NCI-H748 treated with DMSO at 0.1 percent for 48 hours (cell line): ENCODE measurements at regions not wholly inside any gene's neighbourhood (a gene's known extent, or its start where the extent isn't known, plus 50 kb on each side); places are given as distances from the start of the nearest gene placed in this dataset.
"Not testable (repeated sequence)": the region's sequence is repeated elsewhere in the genome, so short reads cannot be mapped to it uniquely, and the experiment has no call there.

ENCODE experiments used
- DNase-seq: peaks from one replicate; lab custom pipeline; 2025; lab: John Stamatoyannopoulos, UW

DNA sequence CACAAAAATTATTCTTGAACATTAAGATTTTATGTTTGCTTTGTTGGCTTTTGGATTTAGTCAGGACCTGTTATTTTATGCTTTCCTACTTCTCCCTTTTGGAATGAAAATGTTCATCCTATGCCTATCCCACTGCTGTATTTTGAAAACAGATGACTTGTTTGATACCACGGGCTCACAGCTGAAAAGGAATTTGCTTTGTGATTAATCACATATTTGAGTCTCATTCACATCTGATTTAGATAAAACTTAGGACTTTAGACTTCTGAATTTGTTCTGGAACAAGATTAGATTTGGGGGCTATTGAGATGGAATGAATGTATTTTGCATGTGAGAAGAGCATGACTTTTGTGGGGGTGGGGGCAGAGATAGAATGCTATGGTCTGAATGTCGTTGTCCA, 1012.6 kb downstream of the CDH11 start:
- DNase-seq: no peak

- no peak for DNase-seq
Measured at GRCh38 chr16:64102654-64103053, 1019.2 kb downstream of the CDH11 start.

DNA sequence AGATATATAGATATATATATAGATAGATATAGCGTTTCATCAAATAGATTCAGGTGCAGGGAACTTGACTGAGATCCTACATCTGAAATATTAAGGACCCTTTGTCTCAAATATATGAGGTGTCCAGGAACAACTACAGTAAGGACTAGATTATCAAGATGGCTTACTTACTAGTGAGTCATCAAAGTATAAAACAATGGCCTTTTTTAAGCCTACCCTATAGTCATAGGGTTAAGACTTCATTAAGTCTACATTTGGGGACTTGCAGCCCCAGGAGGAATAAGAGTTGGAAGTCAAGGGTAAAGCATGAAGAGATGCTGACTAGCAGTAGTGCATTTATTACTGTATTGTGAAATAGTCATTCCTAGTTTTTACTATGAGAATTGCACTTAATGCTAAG, 1023.4 kb downstream of the CDH11 start:
- DNase-seq: no peak

DNA sequence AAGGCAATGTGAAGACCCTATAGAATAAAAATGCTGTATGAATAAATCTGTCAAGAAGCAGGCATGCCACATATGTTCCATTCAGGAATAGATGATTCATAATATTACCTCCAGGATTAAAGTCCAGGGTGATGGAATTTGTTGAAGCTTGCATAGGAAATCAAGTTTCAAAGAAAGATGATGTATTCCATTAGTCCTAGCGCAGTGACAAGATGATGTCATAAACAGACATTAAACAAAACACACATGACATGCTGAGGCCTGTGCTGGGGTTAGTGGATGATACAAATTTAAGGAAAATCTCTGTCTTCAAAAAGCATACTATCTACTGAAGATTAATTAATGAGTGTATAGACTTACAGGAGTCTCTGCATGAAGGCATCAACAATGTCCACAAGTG, 1025.2 kb downstream of the CDH11 start:
- no peak for DNase-seq

DNA sequence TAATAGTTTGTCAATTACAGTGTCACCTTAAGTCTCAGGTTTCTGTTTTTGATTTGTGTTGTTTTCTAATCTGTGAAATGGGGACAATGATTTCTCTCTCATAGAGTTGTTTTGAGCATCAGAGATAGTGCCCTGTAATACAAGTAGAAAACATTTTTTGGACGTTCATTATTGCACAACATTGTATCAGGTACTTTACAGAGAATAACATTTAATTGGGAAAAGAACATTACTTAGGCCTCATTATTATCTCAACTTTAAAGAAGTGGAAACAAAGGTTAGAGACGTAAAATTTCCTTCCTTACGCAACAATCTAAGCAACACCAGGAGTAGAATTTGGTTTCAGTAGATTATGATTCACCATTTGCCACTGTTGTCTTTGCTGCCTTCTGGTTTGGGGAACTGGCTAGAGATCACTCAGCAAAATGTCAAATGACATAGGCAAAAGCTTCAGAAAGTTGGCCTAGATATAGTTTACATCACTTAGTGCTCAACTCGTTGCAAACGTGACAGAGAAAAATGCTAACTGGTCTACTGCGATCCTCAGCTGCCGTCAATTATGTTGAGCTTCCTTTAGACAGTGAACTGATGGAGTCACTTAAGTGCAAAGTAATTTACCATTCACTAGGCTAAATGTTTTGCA, 1026.8 kb downstream of the CDH11 start:
- DNase-seq: no peak

DNA sequence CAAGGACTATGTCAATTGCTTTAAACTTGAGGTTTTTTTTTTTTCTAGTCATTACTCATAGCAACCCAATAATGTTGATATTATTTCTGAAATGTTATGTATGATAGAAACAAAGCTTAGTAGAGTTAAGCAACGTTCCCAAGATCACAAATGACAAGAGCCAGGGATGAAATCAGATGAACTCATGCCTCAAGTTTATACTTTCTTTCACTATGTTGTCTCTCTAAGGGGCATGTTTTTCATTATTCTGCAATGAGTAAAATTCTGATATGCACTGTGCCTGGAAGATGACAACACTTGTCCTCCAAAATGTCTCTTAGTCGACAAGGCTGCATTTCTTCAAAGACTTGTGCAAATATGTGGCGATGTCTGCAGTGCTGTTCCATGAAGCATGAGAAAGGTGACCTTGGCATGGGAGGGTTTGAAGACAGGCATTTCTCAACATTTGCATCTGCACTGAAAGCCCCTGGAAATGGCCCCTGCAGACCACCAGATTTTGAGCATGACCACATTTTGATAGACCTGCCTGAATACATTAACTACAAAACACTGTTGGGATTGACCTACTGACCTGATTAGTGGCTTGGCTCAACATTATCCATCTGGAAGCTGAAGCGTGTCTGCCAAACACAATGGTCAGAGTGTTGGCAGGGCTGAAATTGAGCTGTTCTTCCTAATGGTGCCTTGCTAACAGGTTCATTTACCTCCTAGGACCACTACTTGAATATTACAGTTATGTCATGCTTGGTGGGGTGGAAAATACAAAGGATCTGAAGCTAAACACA, 1027.5 kb downstream of the CDH11 start:
- DNase-seq: no peak

- no peak for DNase-seq
Measured at GRCh38 chr16:64092271-64092670, 1029.6 kb downstream of the CDH11 start.

DNA sequence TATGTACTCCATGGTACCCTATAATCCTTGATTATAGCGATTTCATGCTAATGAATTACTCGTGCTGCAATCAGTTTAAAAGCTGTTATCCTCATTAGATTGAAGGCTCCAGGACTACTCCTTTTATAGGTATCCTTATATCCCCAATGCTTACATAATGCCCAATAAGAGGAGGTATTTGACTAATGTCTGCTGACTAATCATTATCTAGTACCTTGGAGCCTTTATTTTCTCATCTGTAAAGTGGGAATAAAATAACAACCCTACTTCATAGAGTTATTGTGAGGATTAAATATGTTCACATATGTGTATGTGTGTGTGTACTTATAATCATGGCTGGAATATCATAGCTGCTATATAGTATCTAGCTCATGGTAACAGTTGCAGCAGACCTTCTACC, 1031.5 kb downstream of the CDH11 start:
- no peak for DNase-seq

DNA sequence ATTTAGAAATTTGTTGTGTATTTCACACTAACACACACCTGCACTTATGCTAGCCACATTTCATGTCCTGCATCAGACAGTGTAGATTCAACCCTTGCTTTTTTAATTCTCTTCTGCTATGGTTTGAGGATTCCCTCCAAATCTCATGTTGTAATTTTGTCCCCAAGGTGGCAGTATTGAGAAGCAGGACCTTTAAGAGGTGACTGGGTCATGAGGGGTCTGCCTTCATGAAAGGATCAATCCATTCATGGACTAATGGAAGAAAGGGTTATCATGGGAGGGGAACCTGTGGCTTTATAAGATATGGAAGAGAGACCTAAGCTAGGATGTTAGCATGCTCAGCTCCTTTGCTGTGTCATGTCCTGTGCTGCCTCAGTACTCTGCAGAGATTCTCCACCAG, 1032.2 kb downstream of the CDH11 start:
- no peak for DNase-seq

- no peak for DNase-seq
Measured at GRCh38 chr16:64088838-64089237, 1033.0 kb downstream of the CDH11 start.

- no peak for DNase-seq
Measured at GRCh38 chr16:64085296-64085695, 1036.6 kb downstream of the CDH11 start.

- DNase-seq: no peak
Measured at GRCh38 chr16:64084706-64085105, 1037.2 kb downstream of the CDH11 start.

GRCh38 chr16:64083428-64084129, 1038.3 kb downstream of the CDH11 start:
- no peak for DNase-seq

DNA sequence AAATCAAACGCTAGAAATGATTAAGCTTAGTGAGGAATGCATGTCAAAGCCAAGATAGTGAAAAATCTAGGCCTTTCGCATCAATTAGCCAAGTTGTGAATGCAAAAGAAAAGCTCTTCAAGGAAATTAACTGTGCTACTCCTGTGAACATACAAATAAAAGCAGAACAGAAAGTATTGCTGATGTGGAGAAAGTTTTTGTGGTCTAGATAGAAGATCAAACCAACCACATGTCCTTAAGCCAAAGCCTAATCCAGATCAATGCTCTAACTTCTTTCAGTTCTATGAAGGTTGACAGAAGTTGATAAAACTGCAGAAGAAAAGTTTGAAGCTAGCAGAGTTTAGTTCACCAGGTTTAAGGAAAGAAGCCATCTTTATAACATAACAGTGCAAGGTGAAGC, 1044.6 kb downstream of the CDH11 start:
- DNase-seq: no peak

GRCh38 chr16:64074706-64075105, 1047.2 kb downstream of the CDH11 start:
- no peak for DNase-seq

- not testable (repeated sequence) for DNase-seq
Measured at GRCh38 chr16:64072131-64072730, 1049.6 kb downstream of the CDH11 start.

DNA sequence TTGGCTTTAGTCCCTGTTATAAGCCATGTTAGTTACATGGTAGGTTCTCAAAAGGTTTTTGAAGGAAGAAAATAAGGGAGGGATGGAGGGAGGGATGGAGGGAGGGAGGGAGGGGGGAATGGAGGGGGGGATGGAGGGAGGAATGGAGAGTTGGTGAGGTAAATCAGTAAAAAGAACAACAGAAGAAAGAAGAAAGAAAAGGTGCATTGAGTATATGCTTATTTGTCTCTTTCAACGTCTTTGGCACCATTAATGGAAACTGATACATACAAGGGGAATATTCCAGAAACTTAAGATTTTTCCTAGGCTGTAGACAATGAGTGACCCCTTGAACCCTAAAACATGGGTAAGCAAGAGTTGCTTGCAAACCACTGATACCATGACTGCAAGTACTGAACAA, 1056.3 kb downstream of the CDH11 start:
- DNase-seq: no peak

- DNase-seq: no peak
Measured at GRCh38 chr16:64061621-64062020, 1060.2 kb downstream of the CDH11 start.

DNA sequence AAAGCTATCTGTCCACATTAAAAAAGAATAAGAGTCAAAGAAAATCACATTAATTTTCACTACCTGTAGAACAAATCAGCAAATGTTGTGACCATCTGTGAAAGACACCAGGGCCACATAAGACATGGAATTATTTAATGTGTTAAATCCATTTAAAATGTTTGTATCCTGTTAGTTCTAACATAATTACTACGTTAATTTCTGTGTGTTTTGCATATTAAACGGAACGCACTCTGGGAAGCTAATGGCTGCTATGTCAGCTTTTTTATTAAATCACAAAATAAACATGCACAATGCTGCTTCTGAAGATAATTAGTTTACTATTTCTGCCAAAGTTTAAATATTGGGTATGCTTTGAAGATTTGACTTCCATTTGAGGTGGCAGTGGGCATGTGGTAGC, 1061.2 kb downstream of the CDH11 start:
- DNase-seq: no peak

DNA sequence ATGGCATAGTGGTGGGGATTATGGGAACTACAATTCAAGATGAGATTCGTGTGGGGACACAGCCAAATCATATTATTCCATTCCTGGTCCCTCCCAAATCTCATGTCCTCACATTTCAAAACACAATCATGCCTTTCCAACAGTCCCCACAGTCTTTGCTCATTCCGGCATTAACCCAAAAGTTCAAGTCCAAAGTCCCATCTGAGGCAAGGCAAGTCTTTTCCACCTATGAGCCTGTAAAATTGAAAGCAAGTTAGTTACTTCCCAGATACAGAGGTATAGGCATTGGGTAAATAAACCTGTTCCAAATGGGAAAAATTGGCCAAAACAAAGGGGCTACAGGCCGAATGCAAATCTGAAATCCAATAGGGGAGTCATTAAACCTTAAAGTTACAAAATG, 1063.2 kb downstream of the CDH11 start:
- no peak for DNase-seq

GRCh38 chr16:64051824-64052223, 1070.0 kb downstream of the CDH11 start:
- peak; percentile 39 for DNase-seq

- no peak for DNase-seq
Measured at GRCh38 chr16:64047878-64048277, 1074.0 kb downstream of the CDH11 start.

- no peak for DNase-seq
Measured at GRCh38 chr16:64047207-64047606, 1074.7 kb downstream of the CDH11 start.
